SU-DHL-6 (cell line): ENCODE measurements at regions not wholly inside any gene's neighbourhood (a gene's known extent, or its start where the extent isn't known, plus 50 kb on each side); places are given as distances from the start of the nearest gene placed in this dataset.

Experiments used
- CTCF ChIP-seq: fragments of 200-600 bp; sonication (generic); IDR thresholded peaks from one replicate; pipeline ENCODE4 v1.5.1; 2017; ENCODE audit warnings: antibody characterized with exemption, mild to moderate bottlenecking, low read length, moderate library complexity; ENCODE audit not compliant: insufficient read depth, poor library complexity, severe bottlenecking
- EZH2phosphoT487 ChIP-seq: fragments of 200-600 bp; sonication (generic), shearing (Covaris generic); conservative IDR thresholded peaks from 2 replicates; pipeline ENCODE4 v1.6.1; 2018; ENCODE audit warnings: mild to moderate bottlenecking, antibody characterized with exemption, low read length, moderate library complexity, mixed read lengths

GRCh38 chr11:22546746-22547145 lies 78.9 kb downstream of the FANCF start:
- no peak for TF ChIP-seq CTCF
- no peak for TF ChIP-seq EZH2phosphoT487
